ENCODE measurements at regions not wholly inside any gene's neighbourhood (a gene's known extent, or its start where the extent isn't known, plus 50 kb on each side); places are given as distances from the start of the nearest gene placed in this dataset.
A peak's percentile ranks its signal among the peaks of the same experiment; 100 is the strongest.

DNA sequence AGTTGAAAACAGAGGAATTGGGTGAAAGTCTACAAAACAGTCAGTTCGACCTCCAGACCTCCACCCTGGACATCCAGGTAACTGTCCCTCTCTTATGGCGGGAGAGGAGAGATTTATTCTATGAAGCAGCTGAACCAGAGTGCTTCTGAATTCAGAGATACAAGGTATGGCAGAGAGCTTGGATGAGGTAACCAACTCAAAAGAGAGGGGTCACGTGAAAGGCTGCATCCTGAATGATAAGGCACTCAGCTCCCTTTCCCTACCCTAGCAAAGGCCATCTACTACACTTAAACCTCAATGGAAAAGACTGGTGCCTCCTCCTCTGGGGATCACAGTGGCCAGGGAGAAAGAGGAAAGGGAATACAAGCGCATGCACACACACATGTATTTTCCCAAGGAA, 88.4 kb upstream of the KCNA3 start:
- no peak for DNase-seq

DNA sequence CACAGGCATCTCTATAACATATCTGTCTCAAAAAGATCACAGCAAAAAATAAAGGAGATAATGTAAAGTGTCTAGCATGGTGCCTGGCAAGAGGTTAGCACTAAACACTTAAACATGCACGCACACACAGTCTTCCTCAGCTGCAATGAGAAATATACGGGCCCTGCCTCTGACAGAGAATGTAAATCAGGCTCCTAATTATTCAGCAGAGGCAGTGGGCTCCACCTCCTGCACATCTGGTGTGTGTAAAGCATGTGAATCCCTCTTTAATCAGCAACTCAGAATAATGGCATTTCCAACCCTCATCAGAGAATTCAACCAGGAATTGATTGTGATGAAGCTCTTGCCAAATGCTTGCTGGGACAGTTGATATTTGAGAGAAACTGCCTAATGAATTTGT, 85.6 kb upstream of the KCNA3 start:
- DNase-seq: no peak

- DNase-seq: no peak
Observed at GRCh38 chr1:110756506-110756905, 81.8 kb upstream of the KCNA3 start.

GRCh38 chr1:110752941-110753725, 78.4 kb upstream of the KCNA3 start:
- no peak for DNase-seq

DNA sequence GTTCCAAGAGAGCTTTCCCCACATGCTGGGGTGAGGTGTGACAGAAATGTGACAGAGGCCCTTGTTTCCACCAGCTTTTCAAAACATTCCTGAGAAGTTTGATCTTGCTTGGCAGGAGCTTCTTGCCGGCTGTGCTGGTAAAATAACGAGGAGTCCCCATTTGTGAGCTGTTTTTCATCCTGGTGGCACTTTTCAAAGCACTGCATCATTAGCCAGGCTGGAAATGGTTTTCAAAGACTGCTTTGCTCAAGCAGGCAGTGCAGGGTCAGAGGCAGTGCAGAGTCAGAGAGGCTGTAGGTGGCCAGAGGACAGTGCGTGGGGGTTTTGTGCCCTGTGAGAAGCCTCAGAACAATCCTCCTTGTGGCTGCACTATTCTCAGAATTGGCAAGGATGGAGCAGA, 75.8 kb upstream of the KCNA3 start:
- no peak for DNase-seq

- no peak for DNase-seq
Observed at GRCh38 chr1:110749960-110750359, 75.2 kb upstream of the KCNA3 start.

GRCh38 chr1:110746644-110747259, 72.0 kb upstream of the KCNA3 start:
- DNase-seq: peak; percentile 39

DNA sequence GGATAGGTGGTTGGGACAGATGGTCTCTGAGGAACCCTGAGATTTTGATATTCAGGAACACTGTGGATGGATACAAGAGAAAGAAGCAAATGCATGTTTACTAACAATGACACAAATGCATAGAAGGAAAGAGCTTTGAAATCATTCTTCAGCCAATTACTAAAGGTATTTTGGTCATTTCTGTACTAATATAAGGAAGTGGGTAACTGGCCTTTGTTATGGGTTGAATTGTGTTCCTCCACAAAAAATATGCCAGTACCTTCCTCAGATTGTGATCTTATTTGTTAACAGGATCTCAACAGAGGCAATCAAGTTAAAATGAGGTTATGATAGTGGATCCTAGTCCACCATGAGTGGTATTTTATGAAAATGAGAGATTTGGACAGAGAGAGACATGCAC, 68.7 kb upstream of the KCNA3 start:
- DNase-seq: no peak

DNA sequence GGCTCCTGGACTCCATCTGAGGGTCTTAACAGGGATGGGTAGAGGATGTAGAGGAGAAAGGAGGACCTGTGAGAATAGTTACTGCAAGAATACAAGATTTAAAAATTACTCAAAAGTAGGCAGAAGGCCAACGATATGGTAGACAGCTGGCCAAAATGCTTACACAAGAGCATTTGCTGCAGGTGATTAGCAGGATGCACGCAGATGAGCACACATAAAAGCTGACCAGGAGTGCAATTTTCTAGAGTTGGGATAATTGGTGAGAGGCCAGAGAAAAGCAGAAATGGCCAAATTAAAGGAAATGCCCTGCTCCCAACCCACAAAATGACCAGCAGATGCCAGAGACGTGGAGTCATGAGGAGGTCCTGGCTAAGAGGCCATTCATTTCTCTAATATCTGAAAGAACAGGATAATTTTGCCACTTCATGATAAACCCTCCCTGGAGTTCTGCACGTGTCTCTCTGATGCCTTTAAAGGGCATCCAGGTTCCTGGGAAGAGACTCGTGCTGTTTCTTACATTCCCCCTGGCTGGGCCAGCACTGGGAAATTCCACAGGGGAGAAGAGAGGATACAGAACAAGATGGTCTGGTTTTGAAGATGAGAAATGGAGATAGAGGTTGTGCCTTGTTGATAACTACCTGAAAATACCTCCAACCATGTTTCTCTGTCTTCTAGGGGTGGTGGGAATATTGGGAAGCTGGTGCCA, 62.3 kb upstream of the KCNA3 start:
- DNase-seq: no peak

- no peak for DNase-seq
Observed at GRCh38 chr1:110734133-110734680, 59.5 kb upstream of the KCNA3 start.

GRCh38 chr1:110731529-110731928, 56.8 kb upstream of the KCNA3 start:
- no peak for DNase-seq

- DNase-seq: no peak
Observed at GRCh38 chr1:110728388-110729001, 53.8 kb upstream of the KCNA3 start.

DNA sequence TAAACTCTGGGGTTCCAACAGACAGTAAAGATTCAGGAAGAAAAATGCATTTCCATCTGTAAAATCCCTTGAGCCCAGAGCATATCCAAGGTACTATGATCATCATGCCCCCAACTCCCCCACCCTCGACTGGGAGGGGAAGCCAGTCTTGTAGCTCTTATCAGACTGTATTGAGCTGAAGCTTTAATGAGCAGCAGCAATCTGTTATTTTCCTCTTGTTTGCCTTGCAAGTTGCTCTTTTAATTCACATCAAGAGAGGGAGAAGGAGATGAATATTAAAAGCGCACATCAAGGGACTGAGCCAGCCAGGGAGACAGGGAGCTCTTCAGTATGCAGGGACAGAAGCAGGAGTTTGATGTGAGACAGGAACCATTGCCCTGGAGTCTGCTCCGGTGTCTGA, 52.5 kb upstream of the KCNA3 start:
- DNase-seq: no peak

- DNase-seq: no peak
Observed at GRCh38 chr1:110726755-110727154, 52.0 kb upstream of the KCNA3 start.

Measured in fibroblast of skin of right quadriceps (primary cell).